Choroid plexus epithelial cell (primary cell): ENCODE measurements at regions not wholly inside any gene's neighbourhood (a gene's known extent, or its start where the extent isn't known, plus 50 kb on each side); places are given as distances from the start of the nearest gene placed in this dataset.

Experiments used
- DNase-seq: peaks from one replicate; pipeline ENCODE4 v3.0.0-alpha.2; 2010; ENCODE audit warnings: low read depth
- H3K4me3 ChIP-seq: 2 replicates; pipeline ENCODE4 v1.5.1; 2011; ENCODE audit warnings: low read depth, mild to moderate bottlenecking, control low read depth, low read length, moderate library complexity
- CTCF ChIP-seq: conservative IDR thresholded peaks from 2 replicates; pipeline ENCODE4 v1.5.1; 2011; ENCODE audit warnings: low read depth, mild to moderate bottlenecking, control low read depth, inconsistent platforms, low read length, moderate library complexity

GRCh38 chrX:138777230-138777629, 65.7 kb upstream of the FGF13 start:
- DNase-seq = no peak
- H3K4me3 ChIP-seq = no peak overlapping the region
- no peak for TF ChIP-seq CTCF

- DNase-seq = peak; percentile 38
- TF ChIP-seq CTCF = no peak
- no peak overlapping the region for H3K4me3 ChIP-seq
These were observed 64.0 kb upstream of the FGF13 start for GRCh38 chrX:138775517-138775916.

GRCh38 chrX:138771047-138771446, 59.5 kb upstream of the FGF13 start:
- TF ChIP-seq CTCF = no peak
- DNase-seq = no peak
- no peak overlapping the region for H3K4me3 ChIP-seq

- no peak for TF ChIP-seq CTCF
- DNase-seq = no peak
- no peak overlapping the region for H3K4me3 ChIP-seq
These were observed 58.4 kb upstream of the FGF13 start for GRCh38 chrX:138769918-138770317.

- no peak for TF ChIP-seq CTCF
- no peak overlapping the region for H3K4me3 ChIP-seq
- no peak for DNase-seq
These were observed 53.5 kb upstream of the FGF13 start for GRCh38 chrX:138765051-138765450.

- no peak for TF ChIP-seq CTCF
- H3K4me3 ChIP-seq = no peak overlapping the region
- DNase-seq = no peak
These were observed 52.2 kb upstream of the FGF13 start for GRCh38 chrX:138763761-138764160.

- no peak overlapping the region for H3K4me3 ChIP-seq
- no peak for DNase-seq
- TF ChIP-seq CTCF = no peak
These were observed 49.9 kb upstream of the FGF13 start for GRCh38 chrX:138761380-138761779.
